Liver (tissue), 3 donors: ENCODE measurements at regions not wholly inside any gene's neighbourhood (a gene's known extent, or its start where the extent isn't known, plus 50 kb on each side); places are given as distances from the start of the nearest gene placed in this dataset.

Experiments
- EGR1 ChIP-seq, 2 donors: IDR thresholded peaks; 2 replicates each; pipeline ENCODE4 v1.6.1; 2016 to 2018; ENCODE audit warnings: antibody characterized with exemption in 2 of 2, low read depth in 2 of 2
- GABPA ChIP-seq, 2 donors: IDR thresholded peaks in 1 of 2; conservative IDR thresholded peaks in 1 of 2; 2 replicates each; pipeline ENCODE4 v1.6.1; 2016; ENCODE audit warnings: antibody characterized with exemption in 2 of 2, mild to moderate bottlenecking in 1 of 2, moderate library complexity in 1 of 2
- HNF4G ChIP-seq: IDR thresholded peaks from 2 replicates; pipeline ENCODE4 v1.6.1; 2016; ENCODE audit warnings: antibody characterized with exemption
- RAD21 ChIP-seq, 2 donors: IDR thresholded peaks; 2 replicates each; pipeline ENCODE4 v1.6.1; 2016; ENCODE audit warnings: antibody characterized with exemption in 2 of 2, mild to moderate bottlenecking in 2 of 2
- TAF1 ChIP-seq: conservative IDR thresholded peaks from 2 replicates; pipeline ENCODE4 v1.6.1; 2016; ENCODE audit warnings: antibody characterized with exemption, mild to moderate bottlenecking
- TF ChIP-seq, protein P1 (sequence below): fragments of 150-350 bp; IDR thresholded peaks from 2 replicates; pipeline ENCODE4 v1.5.1; 2017; ENCODE audit warnings: improper control_type of control experiment, low read depth, low read length; ENCODE audit not compliant: missing input control
- TF ChIP-seq, protein P2 (sequence below): IDR thresholded peaks from 2 replicates; pipeline ENCODE4 v1.6.1; 2016; ENCODE audit warnings: antibody characterized with exemption
- TF ChIP-seq, protein P3 (sequence below): IDR thresholded peaks from 2 replicates; pipeline ENCODE4 v1.6.1; 2016; ENCODE audit warnings: antibody characterized with exemption
- TF ChIP-seq, protein P4 (sequence below): IDR thresholded peaks from 2 replicates; pipeline ENCODE4 v1.6.1; 2016; ENCODE audit warnings: antibody characterized with exemption, mild to moderate bottlenecking
- donor health status: healthy.
- donor health status: healthy.

DNA sequence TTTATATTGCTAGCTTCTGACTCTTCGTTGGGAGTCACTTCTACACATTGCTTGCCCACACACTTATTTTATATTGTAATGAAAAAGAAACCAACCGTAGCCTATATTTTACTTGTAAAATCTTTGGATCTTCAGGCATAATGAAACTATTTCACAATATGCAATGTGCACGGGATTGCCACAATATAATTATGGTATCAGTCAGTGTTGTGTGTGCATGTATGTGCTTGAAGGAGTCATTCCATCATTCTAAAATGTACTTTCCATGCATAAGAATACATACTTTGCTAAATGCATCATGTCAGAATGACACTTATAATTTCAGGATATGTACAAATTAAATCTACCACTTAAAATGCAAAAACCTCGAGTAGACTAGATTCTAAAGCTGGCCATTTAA, 64.0 kb upstream of the TLE4 start:
- TF ChIP-seq EGR1 (IDR thresholded peaks at IDR 0.05; ENCODE audit: low read depth in 2 of 2) (no peak), RAD21 (IDR thresholded peaks at IDR 0.05) (no peak), TAF1 (no peak), HNF4G (no peak), GABPA (IDR thresholded peaks at IDR 0.05 in 1 of 2, conservative IDR thresholded peaks at IDR 0.05 in 1 of 2) (no peak)
- TF ChIP-seq, protein P1, sequence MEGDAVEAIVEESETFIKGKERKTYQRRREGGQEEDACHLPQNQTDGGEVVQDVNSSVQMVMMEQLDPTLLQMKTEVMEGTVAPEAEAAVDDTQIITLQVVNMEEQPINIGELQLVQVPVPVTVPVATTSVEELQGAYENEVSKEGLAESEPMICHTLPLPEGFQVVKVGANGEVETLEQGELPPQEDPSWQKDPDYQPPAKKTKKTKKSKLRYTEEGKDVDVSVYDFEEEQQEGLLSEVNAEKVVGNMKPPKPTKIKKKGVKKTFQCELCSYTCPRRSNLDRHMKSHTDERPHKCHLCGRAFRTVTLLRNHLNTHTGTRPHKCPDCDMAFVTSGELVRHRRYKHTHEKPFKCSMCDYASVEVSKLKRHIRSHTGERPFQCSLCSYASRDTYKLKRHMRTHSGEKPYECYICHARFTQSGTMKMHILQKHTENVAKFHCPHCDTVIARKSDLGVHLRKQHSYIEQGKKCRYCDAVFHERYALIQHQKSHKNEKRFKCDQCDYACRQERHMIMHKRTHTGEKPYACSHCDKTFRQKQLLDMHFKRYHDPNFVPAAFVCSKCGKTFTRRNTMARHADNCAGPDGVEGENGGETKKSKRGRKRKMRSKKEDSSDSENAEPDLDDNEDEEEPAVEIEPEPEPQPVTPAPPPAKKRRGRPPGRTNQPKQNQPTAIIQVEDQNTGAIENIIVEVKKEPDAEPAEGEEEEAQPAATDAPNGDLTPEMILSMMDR: no peak
- TF ChIP-seq, protein P2, sequence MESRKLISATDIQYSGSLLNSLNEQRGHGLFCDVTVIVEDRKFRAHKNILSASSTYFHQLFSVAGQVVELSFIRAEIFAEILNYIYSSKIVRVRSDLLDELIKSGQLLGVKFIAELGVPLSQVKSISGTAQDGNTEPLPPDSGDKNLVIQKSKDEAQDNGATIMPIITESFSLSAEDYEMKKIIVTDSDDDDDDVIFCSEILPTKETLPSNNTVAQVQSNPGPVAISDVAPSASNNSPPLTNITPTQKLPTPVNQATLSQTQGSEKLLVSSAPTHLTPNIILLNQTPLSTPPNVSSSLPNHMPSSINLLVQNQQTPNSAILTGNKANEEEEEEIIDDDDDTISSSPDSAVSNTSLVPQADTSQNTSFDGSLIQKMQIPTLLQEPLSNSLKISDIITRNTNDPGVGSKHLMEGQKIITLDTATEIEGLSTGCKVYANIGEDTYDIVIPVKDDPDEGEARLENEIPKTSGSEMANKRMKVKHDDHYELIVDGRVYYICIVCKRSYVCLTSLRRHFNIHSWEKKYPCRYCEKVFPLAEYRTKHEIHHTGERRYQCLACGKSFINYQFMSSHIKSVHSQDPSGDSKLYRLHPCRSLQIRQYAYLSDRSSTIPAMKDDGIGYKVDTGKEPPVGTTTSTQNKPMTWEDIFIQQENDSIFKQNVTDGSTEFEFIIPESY: no peak
- TF ChIP-seq, protein P3, sequence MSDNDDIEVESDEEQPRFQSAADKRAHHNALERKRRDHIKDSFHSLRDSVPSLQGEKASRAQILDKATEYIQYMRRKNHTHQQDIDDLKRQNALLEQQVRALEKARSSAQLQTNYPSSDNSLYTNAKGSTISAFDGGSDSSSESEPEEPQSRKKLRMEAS: no peak
- TF ChIP-seq, protein P4, sequence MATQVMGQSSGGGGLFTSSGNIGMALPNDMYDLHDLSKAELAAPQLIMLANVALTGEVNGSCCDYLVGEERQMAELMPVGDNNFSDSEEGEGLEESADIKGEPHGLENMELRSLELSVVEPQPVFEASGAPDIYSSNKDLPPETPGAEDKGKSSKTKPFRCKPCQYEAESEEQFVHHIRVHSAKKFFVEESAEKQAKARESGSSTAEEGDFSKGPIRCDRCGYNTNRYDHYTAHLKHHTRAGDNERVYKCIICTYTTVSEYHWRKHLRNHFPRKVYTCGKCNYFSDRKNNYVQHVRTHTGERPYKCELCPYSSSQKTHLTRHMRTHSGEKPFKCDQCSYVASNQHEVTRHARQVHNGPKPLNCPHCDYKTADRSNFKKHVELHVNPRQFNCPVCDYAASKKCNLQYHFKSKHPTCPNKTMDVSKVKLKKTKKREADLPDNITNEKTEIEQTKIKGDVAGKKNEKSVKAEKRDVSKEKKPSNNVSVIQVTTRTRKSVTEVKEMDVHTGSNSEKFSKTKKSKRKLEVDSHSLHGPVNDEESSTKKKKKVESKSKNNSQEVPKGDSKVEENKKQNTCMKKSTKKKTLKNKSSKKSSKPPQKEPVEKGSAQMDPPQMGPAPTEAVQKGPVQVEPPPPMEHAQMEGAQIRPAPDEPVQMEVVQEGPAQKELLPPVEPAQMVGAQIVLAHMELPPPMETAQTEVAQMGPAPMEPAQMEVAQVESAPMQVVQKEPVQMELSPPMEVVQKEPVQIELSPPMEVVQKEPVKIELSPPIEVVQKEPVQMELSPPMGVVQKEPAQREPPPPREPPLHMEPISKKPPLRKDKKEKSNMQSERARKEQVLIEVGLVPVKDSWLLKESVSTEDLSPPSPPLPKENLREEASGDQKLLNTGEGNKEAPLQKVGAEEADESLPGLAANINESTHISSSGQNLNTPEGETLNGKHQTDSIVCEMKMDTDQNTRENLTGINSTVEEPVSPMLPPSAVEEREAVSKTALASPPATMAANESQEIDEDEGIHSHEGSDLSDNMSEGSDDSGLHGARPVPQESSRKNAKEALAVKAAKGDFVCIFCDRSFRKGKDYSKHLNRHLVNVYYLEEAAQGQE: no peak
